ENCODE measurements at regions not wholly inside any gene's neighbourhood (a gene's known extent, or its start where the extent isn't known, plus 50 kb on each side); places are given as distances from the start of the nearest gene placed in this dataset.

DNA sequence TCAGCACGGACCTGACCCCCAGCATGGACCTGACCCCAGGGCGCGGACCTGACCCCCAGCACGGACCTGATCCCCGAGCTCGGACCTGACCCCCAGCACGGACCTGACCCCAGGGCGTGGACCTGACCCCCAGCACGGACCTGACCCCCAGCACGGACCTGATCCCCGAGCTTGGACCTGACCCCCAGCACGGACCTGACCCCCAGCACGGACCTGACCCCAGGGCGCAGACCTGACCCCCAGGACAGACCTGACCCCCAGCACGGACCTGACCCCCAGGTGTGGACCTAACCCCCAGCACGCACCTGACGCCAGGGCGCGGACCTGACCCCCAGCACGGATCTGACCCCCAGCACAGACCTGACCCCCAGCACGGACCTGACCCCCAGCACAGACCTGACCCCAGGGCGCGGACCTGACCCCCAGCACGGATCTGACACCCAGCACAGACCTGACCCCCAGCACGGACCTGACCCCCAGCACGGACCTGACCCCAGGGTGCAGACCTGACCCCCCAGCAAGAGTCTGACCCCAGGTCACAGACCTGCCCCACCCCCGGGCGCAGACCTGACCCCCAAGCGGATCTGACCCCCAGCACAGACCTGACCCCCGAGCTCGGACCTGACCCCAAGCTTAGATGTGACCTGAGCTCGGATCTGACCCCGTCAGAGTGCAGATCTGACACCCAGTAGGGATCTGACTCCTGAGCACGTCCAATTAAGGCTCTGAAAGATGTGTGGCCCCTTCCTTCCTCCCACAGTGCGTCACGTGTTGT, 98.7 kb downstream of the C16orf95 start:
- in situ Hi-C loops (cut with HindIII; ENCODE audit: low pct_unique_long_range_greater_than_20kb, low sequenced_read_pairs) = no loop called here

DNA sequence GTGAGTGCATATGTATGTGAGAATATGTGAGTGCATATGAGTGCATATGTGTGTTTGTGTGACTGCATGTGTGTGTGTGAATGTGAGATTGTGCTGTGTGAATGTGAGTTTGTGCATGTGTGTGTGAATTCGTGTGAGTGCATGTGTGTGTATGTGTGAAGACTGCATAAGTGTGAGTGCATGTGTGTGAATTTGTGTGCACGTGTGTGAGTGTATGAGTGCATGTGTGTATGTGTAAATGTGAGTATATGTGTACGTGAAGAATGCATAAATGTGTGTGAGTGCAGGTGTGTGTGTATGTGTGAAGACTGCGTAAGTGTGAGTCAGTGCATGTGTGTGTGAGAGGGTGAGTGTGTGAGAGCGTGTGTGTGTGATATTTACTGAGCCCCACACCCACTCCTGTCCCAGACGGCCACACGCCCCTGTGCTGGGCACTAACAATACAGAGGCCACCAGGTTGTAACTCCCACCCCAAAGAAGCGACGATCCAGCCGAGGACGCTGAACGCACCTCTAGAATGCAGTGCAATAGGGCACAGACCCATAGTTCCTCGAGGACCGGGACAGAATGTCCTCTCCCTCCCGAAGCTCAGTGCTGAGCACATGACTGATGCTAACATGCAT, 97.8 kb downstream of the C16orf95 start:
- DNase-seq (ENCODE audit: low read depth, low spot score) = no peak
- in situ Hi-C loops (cut with HindIII; ENCODE audit: low pct_unique_long_range_greater_than_20kb, low sequenced_read_pairs) = no loop called here

More for the DNA sequence above, 98.7 kb downstream of the C16orf95 start:
- DNase-seq (ENCODE audit: low read depth, low spot score) = no peak

DNA sequence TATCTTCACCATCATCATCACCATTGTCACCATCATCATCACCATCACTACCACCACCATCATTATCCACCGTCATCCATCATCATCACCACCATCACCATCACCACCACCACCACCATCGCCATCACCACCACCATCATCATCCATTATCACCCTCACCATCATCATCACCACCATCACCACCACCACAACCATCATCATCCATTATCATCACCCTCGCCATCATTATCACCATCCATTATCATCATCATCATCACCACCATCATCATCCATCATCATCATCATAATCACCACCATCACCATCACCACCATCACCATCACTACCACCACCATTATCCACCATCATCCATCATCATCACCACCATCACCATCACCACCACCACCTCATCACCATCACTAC, 95.6 kb downstream of the C16orf95 start:
- no peak for DNase-seq (ENCODE audit: low read depth, low spot score)
- in situ Hi-C loops (cut with HindIII; ENCODE audit: low pct_unique_long_range_greater_than_20kb, low sequenced_read_pairs) = no loop called here

DNA sequence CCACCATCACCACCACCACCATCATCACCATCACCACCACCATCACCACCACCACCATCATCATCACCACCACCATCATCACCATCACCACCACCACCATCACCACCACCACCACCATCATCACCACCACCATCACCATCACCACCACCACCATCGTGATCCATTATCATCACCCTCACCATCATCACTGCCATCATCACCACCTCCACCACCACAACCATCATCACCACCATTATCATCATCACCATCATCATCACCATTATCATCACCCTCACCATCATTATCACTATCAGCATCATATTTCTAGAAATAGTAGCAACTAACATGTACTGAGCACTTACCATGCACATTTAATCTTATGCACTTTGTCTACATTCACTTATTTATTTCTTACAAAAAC, 94.9 kb downstream of the C16orf95 start:
- no peak for DNase-seq (ENCODE audit: low read depth, low spot score)
- in situ Hi-C loops (cut with HindIII; ENCODE audit: low pct_unique_long_range_greater_than_20kb, low sequenced_read_pairs) = no loop called here

DNA sequence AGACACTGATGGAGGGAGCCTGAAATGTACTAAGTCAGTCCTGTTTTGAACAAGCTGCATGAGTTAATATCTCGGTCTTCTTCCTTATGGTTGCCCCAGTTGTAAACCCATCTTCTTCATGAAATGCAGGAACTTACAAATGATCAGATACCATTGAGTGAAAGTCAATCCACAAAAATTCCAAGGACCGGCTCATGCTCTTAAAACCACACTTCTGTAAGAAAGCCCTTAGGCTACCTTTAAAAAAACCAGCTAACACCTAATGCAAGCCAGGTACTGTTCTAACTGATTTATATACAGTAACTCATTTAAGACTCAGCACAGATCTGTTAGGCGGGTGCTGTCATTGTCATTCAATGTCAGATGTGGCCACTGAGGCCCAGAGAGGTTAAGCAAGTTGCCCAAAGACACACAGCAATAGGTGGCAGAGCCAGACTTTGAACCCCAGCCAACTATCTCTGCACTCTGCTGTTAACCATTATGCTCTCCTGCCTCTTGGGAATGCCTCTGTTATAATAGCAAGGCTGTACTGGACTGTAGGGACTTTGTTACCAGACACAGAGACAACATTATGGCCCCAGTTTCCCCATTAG, 93.4 kb downstream of the C16orf95 start:
- in situ Hi-C loops (cut with HindIII; ENCODE audit: low pct_unique_long_range_greater_than_20kb, low sequenced_read_pairs) = no loop called here
- DNase-seq (ENCODE audit: low read depth, low spot score) = no peak

DNA sequence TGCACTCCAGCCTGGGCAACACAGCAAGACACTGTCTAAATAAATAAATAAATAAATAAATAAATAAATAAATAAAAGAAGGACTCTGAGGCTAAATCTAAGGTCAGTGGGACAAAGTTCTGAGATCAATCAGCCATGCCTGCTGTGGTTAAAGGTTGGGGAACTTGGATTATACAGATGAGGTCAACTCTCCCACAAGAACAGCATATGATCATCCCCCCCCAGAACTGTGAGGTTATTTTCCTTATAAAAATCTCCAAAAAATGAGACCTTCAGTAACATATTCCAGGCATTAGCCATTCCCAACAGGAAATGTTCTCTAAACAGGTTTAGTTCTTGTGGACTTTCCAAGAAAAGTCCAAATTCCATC, 90.3 kb downstream of the C16orf95 start:
- no peak for DNase-seq (ENCODE audit: low read depth, low spot score)
- in situ Hi-C loops (cut with HindIII; ENCODE audit: low pct_unique_long_range_greater_than_20kb, low sequenced_read_pairs) = no loop called here

DNA sequence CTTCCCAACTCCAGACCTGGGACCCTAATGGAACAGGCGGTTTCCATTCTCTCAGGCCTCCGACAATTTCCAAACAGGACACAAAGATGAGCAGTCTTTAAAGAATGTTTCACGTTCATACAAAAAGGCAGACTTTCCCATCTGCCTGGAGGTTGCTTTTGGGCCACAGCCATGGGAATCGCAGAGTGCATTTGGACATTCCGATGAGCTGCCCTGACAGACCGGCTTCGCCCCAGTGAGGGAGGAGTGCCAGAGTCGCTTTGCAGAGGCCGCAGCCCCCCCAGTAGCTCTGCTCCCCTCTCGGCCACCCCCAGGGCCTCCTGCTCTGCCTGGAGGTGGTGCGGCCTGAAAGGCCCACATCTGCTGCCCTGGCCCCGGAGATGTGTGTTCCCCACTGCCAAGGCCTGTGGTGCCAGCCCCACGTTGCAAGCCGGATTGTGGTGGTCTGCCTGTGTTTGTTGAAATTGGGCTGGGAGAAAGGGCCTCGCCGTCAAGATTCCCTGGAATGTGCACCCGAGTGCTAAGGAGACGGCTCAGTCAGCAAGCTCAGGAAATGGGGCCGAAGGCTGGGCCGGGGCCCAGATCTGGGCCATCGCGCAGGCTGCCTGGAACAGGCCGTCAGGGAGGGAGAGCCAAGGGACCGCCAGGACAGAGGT, 89.8 kb downstream of the C16orf95 start:
- no peak for DNase-seq (ENCODE audit: low read depth, low spot score)
- in situ Hi-C loops (cut with HindIII; ENCODE audit: low pct_unique_long_range_greater_than_20kb, low sequenced_read_pairs) = no loop called here

DNA sequence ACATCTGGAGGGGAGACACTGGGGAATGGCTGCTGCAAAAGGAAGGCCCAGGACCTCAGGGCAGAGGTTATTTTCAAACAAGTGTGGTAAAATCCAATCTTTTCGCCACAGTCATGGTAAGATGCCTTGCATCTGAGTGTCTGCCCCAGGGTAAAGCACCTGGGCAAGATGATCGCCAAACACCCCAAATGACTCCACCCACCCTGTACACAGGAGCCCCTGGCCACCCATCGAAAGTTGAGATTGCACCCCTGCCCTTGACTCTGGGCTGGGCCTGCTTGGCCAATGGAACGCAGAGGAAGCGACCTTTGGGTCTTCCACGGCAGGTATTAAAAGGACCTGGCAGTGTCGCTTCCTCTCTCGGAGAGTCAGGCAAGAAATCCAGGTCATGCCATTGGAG, 88.8 kb downstream of the C16orf95 start:
- no peak for DNase-seq (ENCODE audit: low read depth, low spot score)
- in situ Hi-C loops (cut with HindIII; ENCODE audit: low pct_unique_long_range_greater_than_20kb, low sequenced_read_pairs) = no loop called here

DNA sequence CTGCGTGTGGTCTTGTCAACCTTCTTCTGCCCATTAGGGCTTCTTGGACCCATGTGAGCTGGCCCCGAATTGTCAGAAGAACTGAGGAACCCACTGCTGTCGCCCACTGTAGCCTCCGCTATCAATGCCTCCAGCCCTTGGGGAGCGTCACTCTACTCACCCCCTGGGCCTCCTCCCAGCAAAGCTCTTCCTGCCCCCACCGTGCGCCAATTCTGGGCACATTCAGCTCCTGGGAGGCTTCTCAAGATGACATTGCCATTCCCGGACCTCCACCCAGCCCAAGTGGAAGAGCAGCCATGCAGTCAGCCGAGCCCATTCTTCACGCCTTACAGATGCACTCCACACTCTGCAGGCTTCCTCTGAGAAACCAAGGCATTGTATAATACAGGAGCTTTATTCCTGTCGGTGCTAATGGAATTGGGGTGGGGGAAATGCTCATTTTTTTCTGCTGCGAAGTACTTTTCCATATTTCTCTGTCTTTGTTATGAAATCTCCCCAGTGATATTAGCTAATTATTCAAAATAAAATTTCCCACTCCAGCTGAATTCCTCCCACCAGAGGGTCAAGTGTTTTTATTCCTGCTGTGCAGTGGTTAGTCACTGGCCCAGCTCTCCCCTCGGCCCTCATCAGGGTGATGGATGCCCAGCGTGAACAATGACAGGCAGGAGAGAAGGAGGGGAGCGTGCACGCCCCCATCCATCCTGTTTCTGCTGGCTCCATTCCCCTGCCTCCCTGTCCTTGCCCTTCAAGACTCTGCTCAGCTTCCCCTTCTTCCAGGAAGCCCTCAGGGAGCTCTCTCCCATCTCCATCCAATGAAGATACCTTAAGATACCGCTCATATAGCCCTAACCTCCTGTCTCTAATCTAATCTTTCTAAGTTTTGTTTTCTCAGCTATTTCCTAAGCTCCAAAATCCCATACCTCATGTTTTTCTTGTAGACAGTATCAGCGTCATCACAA, 87.7 kb downstream of the C16orf95 start:
- in situ Hi-C loops (cut with HindIII; ENCODE audit: low pct_unique_long_range_greater_than_20kb, low sequenced_read_pairs) = no loop called here

DNA sequence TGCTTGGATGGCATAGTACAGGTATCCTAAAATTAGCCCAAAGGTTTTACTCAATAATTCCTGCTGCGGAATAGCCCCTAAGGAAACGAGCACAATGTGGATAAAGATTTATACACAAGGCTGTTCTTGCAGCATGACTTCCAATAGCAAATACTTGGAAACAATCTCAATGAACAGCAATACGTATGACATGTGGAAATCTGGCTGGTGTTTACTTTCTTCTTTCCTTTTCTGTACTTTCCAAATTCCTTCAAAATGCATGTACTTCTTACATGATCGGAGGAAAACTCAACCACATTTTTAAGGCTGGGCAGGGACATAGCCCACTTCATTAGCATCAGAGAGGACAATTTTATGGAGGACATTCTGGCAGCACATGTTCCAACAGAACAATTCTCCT, 86.6 kb downstream of the C16orf95 start:
- in situ Hi-C loops (cut with HindIII; ENCODE audit: low pct_unique_long_range_greater_than_20kb, low sequenced_read_pairs) = no loop called here
- DNase-seq (ENCODE audit: low read depth, low spot score) = no peak

More for the DNA sequence above, 87.7 kb downstream of the C16orf95 start:
- no peak for DNase-seq (ENCODE audit: low read depth, low spot score)

DNA sequence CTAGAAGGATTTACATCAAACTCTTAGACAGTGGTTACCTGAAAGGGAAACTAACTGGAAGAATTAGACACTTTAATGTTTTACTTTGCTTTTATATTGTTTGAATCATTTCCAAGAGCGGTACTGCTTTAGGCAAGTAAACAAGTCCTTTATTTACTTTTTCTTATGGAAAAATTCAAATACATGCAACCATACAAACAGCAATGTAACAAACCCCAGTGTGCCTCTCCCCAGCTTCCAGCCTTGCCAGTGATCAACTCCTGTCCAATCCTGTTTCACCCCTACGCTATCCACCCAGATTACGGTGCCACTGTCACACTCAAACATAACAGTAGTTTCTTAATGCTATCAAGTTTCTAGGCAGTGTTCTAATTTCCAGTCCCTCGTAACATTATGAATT, 85.9 kb downstream of the C16orf95 start:
- in situ Hi-C loops (cut with HindIII; ENCODE audit: low pct_unique_long_range_greater_than_20kb, low sequenced_read_pairs) = no loop called here
- DNase-seq (ENCODE audit: low read depth, low spot score) = no peak

DNA sequence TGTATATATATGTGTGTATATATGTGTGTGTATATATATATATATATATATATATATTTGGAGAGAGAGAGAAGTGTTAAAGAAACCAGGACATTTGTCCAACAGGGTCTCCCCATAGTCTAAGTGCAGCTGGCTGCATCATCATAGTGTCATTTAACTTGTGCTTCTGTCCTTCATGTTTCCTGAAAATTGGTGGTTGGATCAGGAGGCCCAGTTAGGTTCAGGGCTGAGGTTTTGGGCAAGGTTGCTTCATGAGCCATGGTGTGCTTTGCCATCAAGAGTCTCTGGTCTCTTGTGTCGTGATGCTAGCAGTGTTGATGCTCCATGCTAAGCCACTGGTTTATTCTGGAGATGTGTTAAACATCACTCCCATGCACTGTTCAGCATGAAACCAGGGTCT, 85.3 kb downstream of the C16orf95 start:
- in situ Hi-C loops (cut with HindIII; ENCODE audit: low pct_unique_long_range_greater_than_20kb, low sequenced_read_pairs) = no loop called here

DNA sequence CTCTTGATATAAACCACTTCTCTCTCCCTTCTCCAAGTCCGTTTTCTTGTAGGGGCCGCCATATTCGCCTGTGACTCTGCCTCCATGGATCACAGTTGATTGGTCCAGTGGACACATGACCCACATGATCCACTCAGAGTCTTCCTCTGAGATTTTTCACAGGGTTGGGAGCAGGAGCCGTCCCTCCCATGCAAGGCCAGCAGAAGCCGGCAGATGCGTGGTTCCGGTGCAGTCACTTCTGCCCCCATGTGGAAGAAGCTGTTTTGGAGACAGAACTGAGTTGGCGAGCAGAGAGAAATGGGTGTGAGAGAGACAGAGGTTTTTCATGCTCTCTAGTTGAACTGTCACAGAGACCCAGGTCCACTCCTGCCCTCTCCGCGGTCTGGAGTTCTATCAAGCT, 83.3 kb downstream of the C16orf95 start:
- DNase-seq (ENCODE audit: low read depth, low spot score) = peak; percentile 42
- in situ Hi-C loops (cut with HindIII; ENCODE audit: low pct_unique_long_range_greater_than_20kb, low sequenced_read_pairs) = no loop called here

More for the DNA sequence above, 85.3 kb downstream of the C16orf95 start:
- no peak for DNase-seq (ENCODE audit: low read depth, low spot score)

DNA sequence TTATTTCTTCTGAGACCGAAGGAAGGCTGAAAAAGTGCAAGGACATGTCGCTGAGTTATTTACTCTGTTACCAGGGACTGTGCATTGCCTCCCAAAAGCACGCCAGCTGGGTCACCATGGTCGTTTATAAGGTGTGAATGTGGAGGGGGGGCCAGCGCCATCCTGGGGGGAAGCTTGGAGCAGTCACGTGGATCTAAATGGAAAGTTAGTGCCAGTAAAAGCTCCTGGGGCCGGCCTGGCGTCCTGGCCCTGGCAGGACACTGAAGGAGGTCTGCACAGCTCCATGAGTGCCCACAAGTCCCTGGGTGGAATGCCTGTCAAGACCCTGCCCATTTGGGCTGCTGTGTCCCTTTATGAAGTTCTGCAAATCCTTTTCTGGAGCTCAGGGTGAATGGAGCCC, 82.6 kb downstream of the C16orf95 start:
- no peak for DNase-seq (ENCODE audit: low read depth, low spot score)
- in situ Hi-C loops (cut with HindIII; ENCODE audit: low pct_unique_long_range_greater_than_20kb, low sequenced_read_pairs) = no loop called here

DNA sequence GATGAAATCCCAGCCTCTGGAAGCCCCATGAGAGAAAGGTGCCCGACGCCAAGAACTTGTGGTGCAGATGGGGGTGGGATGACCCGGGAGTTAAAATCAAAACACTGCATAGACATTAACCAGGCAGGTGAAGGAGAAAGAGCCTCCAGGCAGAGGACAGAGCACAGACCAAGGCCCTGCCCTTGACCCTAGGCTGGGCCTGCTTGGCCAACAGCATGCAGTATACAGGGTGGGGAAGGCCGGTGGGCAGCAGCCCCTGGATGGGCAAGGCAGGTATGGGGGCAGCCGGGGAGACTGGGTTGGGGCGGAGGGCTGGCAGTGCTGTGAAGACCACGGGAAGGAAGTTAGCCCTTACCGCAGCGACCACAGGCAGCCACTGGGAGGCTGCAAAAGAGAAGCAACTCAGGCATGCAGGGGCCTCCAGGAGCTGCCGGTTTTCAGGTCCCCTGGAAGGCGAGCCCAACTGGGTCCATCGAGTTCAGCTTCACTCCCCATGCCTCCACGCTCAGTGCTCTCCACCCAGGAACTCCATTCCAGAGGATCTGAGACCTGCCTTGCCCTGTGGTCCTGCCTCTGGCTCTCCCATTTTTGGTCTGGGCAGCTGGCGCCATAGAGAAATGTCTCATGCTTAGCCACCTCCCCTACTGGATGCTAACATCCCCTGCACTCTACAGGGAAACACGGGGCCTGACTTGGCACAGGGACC, 81.2 kb downstream of the C16orf95 start:
- in situ Hi-C loops (cut with HindIII; ENCODE audit: low pct_unique_long_range_greater_than_20kb, low sequenced_read_pairs) = no loop called here
- no peak for DNase-seq (ENCODE audit: low read depth, low spot score)

DNA sequence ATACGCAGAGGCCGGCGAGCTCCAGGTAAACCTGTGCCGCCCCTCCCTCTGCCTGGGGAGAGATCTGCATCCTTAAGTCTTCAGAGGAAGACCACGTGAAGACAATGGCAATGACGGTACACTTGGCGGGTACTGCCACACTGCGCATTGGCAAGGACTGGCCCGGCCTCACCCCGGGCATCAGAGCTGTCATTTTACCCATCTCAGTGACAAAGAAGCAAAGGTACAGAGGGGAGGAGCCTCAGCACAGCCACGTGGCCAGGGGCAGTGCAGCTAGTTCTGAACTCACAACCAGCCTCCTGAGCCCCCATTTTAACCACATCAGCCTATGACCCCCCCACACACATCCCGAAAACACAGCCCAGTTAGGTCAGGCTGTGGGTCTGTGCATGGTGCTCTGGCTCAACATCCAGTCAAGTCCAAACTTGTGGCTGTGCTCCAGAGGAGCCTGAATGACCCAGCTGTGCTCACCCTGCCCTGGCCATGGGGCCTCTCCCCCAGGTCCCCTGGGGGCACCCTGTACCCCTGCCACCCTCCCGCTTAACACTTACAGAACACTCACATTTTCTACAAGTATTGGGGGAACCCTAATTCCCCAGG, 80.6 kb downstream of the C16orf95 start:
- DNase-seq (ENCODE audit: low read depth, low spot score) = no peak
- in situ Hi-C loops (cut with HindIII; ENCODE audit: low pct_unique_long_range_greater_than_20kb, low sequenced_read_pairs) = no loop called here

DNA sequence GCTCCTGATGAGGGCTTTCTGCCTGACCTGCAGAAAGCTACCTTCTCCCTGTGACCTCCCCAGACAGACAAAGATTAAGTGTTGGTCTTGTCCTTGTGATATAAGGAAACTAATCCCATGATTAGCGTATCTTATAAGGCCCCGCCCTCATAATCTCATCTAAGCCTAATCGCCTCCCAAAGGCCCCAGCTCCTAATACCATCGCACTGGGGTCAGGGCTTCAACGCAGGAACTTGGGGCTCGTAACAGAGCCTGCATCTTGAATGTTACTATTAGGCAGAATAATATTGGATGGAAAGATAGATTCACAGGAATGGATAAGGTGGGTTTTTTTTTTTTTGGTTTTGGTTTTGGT, 78.9 kb downstream of the C16orf95 start:
- in situ Hi-C loops (cut with HindIII; ENCODE audit: low pct_unique_long_range_greater_than_20kb, low sequenced_read_pairs) = no loop called here

More for the DNA sequence above, 78.9 kb downstream of the C16orf95 start:
- no peak for DNase-seq (ENCODE audit: low read depth, low spot score)

Measured in SK-MEL-5 (cell line).